IPS-NIHi11 (cell line): ENCODE measurements at regions not wholly inside any gene's neighbourhood (a gene's known extent, or its start where the extent isn't known, plus 50 kb on each side); places are given as distances from the start of the nearest gene placed in this dataset.

Experiments
- DNase-seq: peaks from one replicate; pipeline ENCODE4 v3.0.0; 2012; ENCODE audit warnings: mixed read lengths, low spot score

GRCh38 chrX:149151805-149152757 lies 353.0 kb downstream of the IDS start:
- no peak for DNase-seq

DNA sequence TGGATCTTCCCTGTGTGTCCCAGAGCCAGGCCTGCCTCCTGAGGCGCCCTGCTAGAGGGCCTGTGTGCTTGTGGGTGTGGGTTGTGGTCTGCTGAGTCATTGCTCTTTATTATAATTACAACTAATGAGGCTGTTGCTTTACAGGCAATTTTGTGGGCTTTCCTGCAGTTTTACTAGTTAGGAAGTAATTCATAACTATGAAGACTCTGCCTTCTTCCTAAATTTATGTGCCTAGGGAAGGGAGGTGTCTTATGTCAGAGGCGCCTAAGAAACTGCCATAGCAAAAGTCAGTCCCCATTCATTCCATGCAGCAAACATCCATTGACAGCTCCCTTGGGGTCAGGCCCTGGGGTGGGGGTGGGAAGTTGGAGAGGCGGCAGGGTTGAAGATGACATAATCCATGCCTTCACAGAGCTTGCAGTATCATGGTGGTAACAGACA lies 359.2 kb downstream of the IDS start:
- DNase-seq: no peak

GRCh38 chrX:149131774-149132173 lies 373.3 kb downstream of the IDS start:
- DNase-seq: no peak

- no peak for DNase-seq
Observed at GRCh38 chrX:149129767-149130166, 375.3 kb downstream of the IDS start.

DNA sequence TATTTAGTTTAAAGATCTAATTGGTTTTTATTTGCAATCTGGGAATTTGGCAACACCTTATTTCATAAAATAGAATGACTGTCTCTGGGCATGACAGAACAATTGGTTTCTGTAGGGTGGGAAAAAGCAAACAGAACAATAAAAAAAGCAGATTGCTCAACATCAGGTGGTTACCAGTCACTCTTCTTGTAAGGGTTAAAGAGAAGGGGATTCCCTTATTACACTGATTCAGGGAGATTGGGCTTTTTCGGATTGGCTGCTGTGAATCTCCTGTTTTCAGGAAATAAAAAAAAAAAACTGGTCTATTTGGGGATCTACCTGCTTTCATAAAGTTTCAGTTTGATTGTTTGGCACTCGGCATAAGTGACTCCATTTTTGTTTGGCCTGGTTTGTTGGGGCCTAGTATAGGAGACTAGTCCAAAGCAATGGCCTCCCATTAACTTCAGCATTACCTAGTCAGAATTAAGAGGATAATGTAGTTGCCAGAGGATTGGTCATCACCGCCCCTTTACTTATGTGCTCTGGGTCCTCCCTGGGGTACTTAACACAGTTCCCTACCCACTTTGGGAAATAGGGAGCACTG lies 380.5 kb downstream of the IDS start:
- no peak for DNase-seq

- DNase-seq: no peak
Observed at GRCh38 chrX:149121206-149121920, 383.7 kb downstream of the IDS start.

DNA sequence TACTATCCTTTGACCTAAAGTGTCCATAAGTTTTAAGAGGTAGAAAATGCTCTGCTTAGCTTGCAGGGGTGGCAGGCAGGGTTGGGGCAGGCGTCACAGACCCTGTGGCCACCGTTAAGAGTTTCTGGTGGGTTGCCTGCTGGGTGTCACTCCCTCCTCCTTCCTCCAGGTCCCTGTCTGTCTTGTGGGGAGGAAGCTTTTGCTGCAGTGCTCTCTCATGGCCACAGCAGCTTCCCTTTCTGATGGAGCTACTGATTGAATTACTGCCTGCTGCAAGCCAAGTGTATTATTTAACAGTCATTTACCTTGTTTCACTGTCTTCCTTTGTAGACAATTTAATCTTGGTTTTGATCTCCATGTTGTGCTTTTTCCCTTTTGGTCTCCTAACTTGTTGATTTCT lies 384.6 kb downstream of the IDS start:
- DNase-seq: no peak

GRCh38 chrX:149114874-149115273 lies 390.2 kb downstream of the IDS start:
- DNase-seq: no peak

DNA sequence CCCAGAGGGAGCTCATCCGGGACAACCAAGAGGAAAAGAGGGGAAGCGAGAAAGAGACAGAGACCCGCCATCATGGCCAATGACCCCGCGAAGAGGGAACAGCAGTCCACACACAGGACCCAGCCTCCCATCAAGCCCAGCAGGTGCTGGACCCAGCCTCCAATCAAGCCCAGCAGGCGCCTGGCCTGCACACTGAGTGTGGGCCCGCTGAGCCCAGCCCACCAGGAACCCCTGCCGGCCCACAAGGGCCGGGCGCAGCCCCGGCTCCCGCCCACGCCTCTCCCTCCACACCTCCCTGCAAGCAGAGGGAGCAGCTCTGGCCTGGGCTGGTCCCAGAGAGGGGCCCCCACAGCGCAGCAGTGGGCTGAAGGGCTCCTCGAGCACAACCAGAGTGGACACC lies 391.1 kb downstream of the IDS start:
- no peak for DNase-seq

GRCh38 chrX:149097786-149098185 lies 407.3 kb downstream of the IDS start:
- DNase-seq: no peak

GRCh38 chrX:149092179-149092578 lies 412.9 kb downstream of the IDS start:
- no peak for DNase-seq

GRCh38 chrX:149079805-149080406 lies 425.2 kb downstream of the IDS start:
- no peak for DNase-seq

- DNase-seq: no peak
Observed at GRCh38 chrX:149074398-149074797, 430.7 kb downstream of the IDS start.

DNA sequence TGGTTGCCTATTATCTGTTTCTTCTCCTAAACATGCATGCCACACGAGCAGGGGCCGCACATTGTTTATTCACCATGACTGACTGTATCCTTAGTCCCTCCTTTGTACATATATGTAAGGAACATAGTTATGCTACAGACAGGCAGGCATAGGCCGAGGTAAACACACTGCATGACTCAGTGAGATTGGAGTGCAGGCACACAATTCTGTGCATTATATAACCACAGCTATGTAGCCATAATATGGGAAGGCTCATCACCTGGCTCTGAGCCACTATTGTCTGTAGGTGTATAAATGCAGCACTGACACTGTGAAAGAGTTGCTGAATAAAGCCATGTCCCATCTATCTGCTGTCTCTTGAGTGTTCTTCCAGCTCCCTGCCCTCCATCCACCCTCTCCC lies 431.6 kb downstream of the IDS start:
- no peak for DNase-seq

DNA sequence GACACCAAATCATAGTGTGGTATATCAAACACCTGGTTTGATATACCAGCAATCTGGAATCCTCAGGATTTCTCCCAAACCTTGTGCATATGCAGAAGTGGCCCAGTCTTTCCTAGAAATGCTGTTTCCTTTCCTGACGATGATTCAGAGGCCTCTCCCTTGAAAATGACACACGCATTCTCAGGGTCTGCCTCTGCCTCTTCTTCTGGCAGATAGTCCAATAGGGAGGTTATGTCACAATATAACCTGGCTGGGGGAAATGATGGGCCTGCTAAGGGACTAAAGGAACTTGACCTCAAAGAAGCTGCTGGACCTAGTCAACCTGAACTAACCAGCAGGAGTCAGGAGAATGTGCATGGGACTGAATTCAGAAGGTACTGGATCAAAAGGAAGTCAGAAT lies 435.2 kb downstream of the IDS start:
- no peak for DNase-seq

GRCh38 chrX:149060921-149061320 lies 444.2 kb downstream of the IDS start:
- DNase-seq: no peak
